CD4-positive, alpha-beta T cell treated with Interferon gamma for 1 hour (primary cell): ENCODE measurements at regions not wholly inside any gene's neighbourhood (a gene's known extent, or its start where the extent isn't known, plus 50 kb on each side); places are given as distances from the start of the nearest gene placed in this dataset.
A peak's percentile ranks its signal among the peaks of the same experiment; 100 is the strongest.

Experiments
- DNase-seq: peaks from one replicate; pipeline ENCODE4 v3.0.0-alpha.2; 2020

DNA sequence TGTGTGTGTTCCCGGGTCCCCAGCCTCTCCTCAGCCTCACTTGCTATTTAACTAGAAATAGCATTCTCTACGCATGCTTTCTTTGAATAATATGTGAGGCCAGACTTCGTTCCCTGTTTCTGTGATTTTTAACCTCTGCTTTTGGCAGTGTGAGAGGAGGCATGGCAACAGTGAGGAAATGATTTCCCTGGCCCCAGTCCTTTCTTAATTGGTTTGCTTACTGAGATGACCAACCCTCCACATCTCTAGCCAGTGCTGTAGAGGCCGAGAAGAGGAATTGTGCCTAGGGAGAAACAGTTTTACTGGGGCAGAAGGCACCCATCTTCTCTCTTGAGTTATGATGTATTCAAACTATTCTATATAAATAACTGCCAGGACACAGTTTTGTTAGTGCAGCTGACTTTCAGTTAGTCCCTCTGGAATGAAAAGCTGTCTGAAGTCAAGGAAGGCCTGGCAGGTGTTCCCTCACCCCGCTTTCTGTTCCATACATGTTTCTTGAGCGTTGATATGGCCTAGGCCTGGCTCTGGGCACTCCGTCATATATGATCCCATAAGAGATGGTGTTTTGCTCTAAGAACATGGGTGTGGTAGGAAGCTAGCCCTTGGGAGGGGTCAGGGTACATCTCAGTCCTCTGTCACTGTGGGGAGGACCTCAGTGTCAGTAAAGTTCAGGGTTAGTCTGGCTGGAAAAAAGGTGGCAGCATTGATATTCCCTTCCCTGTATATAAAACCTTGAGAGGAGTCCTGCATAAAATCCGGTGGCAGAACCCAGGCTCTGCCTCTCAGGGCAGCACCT is 73.7 kb upstream of the NPAS1 start:
- no peak for DNase-seq

DNA sequence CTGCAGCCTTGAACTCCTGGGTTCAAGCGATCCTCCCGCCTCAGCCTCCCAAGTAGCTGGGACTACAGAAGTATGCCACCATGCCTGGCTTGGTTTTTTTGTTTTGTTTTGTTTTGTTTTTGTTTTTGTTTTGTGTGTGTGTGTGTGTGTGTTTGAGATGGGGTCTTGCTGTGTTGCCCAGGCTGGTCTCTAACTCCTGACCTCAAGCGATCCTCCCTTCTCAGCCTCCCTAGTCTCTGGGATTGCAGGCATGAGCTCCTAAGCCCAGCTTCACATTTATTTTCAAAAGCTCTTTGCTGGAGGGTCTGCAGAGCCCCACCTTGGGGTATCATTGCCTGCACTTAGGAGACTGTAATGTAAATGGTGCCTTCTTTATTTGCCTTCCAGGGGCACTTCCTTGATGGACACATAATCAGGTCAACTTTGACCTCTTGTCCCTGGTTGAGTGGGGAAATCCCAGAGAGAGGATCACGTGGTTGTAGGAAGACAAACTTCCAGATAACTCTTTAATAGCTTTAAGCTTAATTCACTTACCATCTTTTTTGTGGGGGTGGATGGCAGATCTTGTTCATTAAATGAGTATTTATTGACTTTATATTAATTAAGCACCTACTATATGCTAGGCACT is 72.9 kb upstream of the NPAS1 start:
- no peak for DNase-seq

DNA sequence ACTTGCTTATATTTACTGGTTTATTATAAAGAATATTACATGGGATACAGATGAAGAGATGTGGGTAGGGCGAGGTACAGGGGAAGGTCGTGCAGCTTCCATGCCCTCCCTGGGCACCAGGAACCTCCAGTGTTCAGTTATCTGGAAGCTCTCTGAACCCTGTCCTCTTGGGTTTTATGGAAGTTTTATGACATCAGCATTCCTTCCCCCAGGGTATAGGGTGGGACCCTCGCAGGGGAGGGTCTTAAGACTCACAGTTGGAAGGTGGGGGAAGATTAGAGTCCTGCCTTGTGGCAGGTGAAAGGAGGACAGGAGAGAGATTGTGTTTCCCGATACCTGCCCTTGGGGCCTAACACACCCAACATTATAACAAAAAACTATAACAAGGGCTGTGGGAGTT is 71.8 kb upstream of the NPAS1 start:
- no peak for DNase-seq

DNA sequence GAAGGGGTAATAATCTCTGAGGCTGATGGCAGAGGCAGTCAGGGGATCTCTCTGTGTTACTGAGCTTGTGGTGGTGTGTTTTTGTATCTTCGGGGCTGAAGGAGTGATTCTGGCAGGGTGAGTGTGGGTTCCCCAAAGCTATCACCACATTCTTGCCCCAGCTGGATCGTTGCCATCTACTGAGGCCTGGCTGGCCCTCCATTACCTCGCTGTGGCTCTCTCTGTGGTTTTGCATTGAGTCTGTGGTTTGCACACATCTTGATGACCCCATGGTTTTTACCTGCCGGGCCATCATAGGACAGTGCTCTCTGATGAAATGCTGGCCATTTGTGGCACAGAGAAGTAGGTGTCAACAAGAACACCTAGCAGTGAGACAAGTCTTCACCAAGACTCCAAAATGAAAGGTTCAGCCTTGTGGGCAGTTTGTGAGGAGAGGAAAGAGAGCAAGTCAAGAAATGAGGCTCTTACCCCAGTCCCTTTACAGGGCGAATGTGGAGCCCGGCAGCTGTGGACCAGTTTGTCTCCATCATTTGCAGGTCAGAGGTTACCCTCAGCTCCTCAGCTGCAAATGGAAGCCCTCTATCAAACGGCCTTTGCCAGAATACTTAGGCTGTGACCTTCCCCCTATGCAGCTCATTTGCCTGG is 69.0 kb upstream of the NPAS1 start:
- DNase-seq, result no peak

DNA sequence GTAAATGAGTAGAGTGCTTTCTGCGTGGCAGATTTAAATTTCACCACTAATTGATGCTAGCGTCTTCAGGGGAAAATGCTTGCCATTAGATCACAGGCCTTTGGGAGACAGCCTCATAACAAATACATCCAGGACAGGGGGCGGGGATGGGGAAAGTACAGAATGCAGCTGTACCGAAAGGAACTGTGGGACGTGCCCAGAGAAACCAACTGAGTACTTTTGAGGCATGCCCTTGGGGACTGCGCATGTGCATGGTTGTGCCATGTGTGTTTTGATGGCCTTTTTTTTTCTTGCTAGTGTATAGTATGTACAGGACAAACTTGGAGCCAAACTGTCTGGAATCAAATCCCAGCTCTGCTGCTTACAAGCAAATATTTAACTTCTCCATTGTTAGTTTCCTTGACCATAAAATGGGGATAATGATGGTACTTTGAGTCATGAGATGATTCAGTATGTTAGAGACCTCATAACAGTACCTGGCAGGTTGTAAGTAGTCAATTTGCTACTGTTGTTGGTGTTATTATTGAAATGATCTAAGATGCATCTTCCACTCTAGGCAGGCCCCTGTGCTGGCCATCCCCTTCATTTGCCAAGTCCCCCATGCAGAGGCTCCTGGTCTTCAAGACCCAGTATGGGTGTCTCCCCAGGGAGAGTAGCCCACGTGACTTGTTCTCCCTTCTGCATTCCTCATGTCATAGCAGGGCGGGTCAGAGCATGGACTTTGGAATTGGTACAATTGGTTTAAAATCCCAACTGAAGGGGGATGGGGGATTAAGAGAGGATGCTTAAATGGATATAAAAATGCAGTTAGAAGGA is 68.3 kb upstream of the NPAS1 start:
- no peak for DNase-seq

DNA sequence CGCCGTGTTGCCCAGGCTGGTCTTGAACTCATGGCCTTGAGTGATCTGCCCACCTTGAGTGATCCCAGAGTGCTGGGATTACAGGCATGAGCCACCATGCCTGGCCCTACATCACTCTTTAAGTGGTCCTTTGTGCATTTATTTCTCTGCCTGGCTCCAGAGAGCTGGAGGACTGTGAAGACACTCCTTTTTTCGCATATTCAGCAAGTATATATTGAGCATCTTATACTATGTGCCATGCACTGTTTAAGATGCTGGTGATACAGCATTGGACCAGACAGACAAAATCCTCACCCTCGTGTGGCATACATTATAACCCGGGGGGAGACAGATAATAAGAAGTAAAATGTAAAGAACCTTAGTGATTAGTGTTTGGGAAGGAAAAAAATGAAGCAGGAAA is 66.8 kb upstream of the NPAS1 start:
- DNase-seq, result no peak

DNA sequence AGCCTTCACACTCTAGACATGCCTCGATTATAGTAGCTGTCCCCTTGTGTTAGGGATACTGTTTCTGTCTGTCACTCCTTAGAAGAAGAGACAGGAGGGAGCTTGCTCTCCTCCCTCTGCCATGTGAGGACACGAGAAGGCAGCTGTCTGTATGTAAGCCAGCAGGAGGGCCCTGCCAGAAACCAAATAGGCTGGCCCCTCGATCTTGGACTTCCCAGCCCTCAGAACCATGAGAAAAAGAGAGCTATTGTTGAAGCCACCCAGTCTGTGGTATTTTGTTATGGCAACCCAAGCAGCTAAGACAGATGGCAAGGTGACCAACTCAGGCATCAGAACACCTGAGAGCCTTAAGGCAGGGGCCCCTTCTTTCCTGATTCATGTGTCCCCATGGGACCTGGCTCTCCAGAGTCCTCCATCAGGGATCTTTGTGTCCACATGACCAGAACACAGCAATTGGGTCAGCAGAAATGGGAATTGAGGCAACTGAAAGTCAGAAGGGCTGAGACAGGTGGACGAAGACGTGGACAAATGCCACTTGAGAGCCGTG is 65.6 kb upstream of the NPAS1 start:
- no peak for DNase-seq

DNA sequence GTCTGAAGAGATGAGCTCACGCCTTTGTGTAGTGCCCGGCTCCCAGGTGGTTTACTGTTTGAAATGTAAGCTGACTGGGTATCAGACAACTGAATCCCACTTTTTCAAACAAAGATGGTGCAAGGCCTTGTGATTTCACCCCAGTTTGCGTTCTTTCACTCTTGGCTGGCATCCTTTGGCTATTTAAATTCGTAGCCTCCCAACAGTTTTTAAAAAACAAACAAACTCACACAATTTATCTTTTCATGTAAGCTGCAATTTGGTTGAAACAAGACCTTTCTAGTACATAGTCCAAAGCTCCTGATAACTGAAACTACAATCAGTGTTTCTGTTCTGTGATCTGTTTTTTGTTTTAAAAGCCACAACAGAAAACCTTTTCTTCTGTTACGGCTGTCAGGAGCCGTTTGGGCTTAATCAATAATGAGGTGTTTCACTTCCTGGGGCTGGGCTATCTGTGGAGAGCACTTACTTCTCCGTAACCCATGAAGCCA is 65.1 kb upstream of the NPAS1 start:
- no peak for DNase-seq

DNA sequence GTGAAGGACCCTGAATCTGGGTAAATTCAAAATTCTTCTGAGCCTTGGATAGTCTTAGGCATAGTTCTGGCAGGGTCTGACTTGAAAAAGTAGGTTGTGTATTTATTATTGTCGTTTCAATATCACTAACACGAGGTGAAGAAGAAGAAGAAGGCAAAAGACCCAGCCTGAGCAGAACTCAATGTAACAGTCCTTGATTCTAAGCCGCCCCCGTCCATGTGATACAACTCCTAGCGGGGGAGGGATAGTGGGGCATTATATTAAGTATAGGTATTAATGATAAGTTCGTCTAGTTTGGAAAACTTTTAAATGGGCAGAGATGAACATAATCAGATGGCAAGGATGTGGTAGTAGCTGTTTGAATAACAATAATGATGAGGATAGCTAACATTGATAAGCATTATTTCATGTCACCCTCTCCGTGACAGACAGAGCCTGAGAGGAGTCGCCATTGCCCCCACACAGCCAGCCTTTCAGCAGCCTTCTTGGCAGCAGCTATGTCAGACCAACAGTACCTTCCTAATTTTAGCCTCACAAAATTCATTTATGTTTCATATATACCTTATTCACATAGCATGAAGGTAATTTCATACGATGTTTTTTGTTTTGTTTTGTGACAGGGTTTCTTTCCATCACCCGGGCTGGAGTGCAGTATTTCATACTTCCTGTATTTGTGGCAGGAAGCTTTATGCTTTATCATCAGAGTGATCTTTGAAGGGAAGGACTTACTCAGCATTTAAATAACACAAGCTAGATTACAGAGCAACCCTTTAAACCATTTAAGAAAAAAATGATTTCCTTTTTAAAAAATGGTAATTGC is 64.4 kb upstream of the NPAS1 start:
- peak; percentile 4 for DNase-seq

DNA sequence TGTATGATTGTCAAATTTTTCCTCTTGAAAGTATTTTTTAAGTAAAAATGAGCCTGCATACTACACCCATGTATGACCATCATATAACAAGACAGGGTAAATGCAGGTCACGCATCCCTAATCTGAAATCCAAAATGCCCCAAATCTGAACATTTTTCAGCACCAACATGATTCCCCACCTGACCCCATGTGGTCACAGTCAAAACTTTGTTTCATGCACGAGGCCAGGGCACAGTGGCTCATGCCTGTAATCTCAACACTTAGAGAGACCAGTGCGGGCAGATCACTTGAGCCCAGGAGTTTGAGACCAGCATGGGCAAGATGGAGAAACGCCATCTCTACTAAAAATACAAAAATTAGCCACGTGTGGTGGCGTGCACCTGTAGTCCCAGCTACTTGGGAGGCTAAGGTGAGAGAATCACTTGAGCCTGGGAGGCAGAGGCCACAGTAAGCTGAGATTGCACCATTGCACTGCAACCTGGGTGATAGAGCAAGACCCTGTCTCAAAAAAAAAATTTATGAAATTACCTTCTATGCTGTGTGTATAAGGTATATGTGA is 63.7 kb upstream of the NPAS1 start:
- no peak for DNase-seq

DNA sequence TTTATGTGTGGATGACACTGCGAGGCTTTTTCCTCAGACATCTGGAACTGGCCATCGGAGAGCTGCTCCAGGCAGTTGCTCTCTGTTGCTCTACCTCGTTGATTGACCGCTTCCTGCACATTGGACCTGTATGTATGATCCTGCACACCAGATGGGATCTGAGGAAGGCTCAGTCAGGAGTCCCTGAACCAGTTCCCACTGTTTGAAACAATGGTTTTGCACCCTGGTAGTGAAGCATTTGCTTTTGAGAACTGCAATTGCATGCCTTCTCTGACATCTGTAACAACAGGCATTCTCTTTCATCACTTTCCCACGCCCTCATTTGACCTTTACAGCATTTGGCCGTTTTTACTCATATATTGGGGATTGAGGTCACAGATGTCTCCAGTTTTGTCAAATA is 61.1 kb upstream of the NPAS1 start:
- no peak for DNase-seq

DNA sequence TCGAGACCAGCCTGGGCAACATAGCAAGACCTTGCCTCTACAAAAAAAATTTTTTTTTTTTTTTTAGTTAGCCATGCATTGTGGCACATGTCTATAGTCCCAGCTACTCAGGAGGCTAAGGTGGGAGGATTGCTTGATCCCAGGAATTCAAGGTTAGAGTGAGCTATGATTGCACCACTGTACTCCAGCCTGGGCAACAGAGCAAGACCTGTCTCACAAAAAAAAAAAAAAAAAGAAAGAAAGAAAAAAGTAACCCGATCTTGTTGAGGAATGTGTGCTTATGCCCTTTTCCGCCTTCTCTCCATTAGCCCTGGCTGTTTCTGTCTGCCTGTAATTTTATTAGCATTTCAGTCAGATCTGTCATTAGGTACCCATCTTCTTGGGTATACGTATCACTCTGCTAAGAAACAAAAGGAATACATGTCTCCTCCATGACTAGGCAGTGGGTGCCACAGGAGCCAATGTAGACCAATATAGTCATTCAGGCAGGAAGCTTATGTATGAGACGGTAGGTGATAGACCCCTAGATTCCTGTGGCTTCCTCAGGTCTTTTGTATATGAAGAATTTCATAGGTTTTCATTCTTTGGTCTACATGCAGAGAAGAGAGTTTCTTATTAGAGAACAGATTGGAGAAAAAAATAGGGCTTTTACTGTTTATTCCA is 59.6 kb upstream of the NPAS1 start:
- DNase-seq, result no peak

DNA sequence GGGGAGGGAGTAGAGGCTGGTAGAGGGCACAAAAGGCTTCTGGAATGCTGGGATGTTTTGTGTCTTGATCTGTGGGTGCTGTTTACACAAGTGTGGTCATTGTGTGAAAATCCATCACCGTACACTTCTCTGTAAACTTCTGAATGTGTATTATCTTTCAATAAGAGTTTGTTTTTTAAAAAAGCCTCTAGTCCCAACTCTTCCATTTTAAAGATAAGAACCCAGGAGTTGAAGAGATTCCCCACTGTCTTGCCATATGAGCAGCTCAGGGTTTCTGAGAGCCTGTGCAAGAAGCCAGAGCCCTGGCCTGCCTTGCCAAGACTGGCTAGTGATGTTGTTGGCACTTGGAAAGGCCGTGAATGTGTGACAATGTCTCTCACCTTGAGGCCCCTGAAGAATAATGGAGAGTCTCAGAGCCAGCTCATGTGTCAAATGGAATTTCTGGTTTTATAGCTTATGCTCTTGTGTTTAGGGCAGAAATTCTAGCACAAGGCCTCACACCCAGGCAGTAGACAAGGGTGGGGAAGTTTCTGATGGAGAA is 57.5 kb upstream of the NPAS1 start:
- no peak for DNase-seq

DNA sequence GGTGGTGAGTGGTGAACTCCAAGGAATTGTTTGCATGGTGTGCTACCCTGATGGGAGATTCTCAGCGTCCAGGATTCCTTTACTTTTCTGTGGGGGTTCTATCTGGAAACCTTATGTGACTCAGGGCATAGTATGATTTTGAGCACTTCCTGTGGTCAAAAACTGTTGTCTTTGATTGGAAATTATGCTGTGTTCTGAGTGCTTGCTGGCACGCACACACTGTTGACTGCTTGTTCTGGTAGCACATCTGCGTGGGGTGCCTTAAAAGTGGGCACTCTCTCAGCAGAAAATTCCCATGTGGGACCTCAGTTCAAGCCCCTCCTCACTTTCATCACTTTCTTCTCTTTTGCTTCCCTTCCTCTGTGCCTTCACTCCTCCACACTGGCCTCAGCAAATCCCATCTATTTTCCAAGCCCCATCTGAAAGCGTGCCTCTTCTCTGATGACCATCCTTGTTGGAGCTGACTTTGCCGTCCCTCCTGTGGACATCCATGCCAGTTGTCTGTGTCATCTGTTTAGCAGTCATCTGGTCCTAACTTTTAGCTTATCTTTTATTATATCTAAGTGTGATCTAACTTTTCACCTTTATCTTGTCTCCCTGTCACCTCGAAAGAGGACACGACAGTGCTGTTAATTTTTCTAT is 56.4 kb upstream of the NPAS1 start:
- DNase-seq, result no peak

DNA sequence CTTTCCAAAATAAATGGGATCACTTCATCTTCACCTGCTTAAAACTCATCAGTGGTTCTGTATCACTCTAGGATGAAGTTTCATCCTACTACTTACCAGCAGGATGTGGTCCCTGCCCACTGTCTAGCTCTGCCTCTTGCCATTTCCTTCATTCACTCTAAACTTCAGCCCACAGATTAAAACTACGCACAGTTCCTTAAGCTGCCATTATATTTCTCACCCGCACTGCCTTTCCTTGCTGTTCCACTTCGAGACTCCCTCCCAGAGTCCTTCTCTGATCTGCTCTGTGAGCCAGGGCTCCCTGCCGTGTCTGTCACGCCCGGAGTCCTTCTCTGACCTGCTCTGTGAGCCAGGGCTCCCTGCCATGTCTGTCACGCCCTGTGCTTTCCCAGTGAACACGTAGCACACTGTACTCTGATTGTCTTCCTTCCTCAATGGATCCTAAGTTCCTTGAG is 52.0 kb upstream of the NPAS1 start:
- DNase-seq, result no peak
